Fibroblast of the aortic adventitia (primary cell): ENCODE measurements at regions not wholly inside any gene's neighbourhood (a gene's known extent, or its start where the extent isn't known, plus 50 kb on each side); places are given as distances from the start of the nearest gene placed in this dataset.

Experiments used
- DNase-seq: peaks from one replicate; pipeline ENCODE4 v3.0.0-alpha.2; 2010; ENCODE audit warnings: low read depth
- H3K4me3 ChIP-seq: 2 replicates; pipeline ENCODE4 v1.5.1; 2011; ENCODE audit warnings: low read depth, mild to moderate bottlenecking, control low read depth, low read length, moderate library complexity
- TF ChIP-seq, protein P1 (sequence below): IDR thresholded peaks from 2 replicates; pipeline ENCODE4 v1.5.1; 2011; ENCODE audit warnings: mild to moderate bottlenecking, low read length, control low read depth, inconsistent platforms; ENCODE audit not compliant: insufficient read depth

DNA sequence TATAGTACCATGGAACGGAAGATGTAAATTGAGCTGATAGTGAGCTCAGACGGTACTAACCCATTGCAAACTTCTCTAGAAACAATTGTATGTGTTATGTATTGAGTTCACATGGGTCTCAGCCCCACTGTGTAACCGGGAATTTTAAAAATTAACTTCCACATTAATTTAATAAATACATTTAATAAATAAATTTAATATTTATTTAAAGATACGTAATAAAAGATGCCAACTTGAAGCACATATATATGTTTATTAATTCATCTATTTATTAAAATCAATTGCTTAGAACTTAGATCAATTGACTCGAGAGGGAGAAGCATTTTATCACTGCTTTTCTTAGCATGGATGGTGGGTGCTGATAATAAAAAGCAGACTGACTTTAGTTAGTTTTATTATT is 170.1 kb upstream of the NPVF start:
- TF ChIP-seq, protein P1, sequence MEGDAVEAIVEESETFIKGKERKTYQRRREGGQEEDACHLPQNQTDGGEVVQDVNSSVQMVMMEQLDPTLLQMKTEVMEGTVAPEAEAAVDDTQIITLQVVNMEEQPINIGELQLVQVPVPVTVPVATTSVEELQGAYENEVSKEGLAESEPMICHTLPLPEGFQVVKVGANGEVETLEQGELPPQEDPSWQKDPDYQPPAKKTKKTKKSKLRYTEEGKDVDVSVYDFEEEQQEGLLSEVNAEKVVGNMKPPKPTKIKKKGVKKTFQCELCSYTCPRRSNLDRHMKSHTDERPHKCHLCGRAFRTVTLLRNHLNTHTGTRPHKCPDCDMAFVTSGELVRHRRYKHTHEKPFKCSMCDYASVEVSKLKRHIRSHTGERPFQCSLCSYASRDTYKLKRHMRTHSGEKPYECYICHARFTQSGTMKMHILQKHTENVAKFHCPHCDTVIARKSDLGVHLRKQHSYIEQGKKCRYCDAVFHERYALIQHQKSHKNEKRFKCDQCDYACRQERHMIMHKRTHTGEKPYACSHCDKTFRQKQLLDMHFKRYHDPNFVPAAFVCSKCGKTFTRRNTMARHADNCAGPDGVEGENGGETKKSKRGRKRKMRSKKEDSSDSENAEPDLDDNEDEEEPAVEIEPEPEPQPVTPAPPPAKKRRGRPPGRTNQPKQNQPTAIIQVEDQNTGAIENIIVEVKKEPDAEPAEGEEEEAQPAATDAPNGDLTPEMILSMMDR = no peak
- DNase-seq = no peak

DNA sequence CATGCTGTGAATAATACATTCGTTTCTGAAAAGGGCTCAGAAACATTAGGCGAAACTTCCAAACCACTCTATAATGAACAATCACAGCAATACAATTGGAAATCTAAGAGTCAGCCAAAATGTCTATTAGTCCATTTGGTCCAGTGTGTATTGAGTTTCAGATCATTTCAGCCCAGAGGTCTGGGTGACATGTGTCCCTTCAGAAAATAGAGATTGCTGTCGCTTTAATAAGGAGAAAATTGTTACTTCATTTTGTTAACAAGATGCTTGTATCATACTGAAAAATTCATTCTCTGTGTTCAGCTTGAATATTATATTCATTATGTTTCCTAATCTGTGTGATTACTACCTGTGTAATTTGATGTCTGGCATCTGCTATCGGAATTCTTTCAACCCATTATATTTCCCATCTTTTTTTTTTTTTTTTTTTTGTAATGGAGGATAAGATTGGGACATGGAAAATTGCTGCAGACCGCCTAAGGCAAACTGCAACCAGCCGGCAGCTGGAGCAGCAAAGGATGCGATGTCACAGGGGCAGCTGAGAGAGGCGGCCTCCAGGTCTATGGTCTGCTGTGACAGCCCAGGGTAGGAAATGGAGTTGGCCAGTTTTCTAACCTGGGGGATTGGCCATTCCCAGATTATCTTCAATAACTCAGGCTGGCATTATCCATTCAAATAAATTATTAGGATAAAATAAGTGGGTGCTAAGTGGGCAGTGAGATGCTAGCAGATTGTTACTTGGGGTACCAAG is 170.9 kb upstream of the NPVF start:
- no peak for DNase-seq
- no peak overlapping the region for H3K4me3 ChIP-seq
- TF ChIP-seq, protein P1 = no peak

More for the DNA sequence above, 170.1 kb upstream of the NPVF start:
- no peak overlapping the region for H3K4me3 ChIP-seq

DNA sequence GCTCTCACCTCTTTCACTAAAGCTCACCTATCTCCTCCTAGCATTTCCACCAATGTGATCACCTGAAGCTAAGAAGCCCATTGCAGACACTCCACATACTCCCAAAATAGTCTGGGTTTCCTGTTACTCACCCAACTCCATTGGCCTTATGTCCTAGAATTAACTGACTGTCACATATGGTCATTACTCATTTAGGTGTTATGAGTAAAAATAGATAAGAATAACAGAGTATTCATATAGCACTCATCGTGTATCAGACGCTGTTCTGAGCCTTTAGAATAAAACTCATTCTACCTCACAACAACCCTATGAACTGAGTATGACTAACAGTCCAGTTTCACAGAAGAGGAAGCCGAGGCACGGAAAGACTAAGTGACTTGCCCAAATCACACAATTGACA is 174.2 kb upstream of the NPVF start:
- DNase-seq = no peak
- TF ChIP-seq, protein P1 = no peak
- no peak overlapping the region for H3K4me3 ChIP-seq

DNA sequence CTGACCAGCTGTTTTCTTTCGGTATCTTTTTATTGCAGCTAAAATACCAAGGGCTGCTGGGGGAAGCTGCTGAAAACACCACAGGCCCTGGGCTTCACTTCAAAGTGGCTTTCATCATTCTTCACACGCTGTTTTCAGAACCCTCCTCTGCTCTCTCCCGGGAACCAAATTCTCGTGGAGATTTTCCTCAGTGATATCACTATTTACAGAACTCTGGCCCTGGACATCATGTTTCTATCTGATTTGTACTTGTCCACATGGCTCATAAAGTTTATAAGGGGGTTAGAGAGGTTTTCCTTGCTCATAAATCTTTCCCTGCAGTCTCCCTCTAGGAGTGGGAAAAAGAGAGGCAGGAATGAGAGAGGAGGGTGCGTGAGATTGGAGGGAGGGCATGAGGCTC is 177.4 kb upstream of the NPVF start:
- TF ChIP-seq, protein P1 = no peak
- no peak for DNase-seq
- H3K4me3 ChIP-seq = no peak overlapping the region

DNA sequence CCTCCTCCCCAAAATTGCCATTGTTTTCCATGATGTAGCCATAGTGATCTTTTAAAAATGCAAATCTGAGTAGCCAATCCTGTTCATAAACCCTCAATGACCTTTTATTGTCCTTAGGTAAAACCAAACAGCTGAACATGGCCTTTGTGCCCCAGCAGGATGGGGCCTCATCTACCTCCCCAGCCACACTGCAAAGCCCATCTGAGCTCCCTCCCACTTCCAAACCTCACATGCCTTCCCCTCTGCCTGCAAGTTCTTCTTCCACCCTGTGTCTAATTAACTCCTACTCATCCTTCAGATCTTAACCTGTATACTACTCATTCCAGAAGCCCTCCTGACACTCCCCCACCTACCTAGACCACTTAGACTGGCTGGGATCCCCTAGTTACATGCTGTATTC is 178.8 kb upstream of the NPVF start:
- no peak overlapping the region for H3K4me3 ChIP-seq
- DNase-seq = no peak

DNA sequence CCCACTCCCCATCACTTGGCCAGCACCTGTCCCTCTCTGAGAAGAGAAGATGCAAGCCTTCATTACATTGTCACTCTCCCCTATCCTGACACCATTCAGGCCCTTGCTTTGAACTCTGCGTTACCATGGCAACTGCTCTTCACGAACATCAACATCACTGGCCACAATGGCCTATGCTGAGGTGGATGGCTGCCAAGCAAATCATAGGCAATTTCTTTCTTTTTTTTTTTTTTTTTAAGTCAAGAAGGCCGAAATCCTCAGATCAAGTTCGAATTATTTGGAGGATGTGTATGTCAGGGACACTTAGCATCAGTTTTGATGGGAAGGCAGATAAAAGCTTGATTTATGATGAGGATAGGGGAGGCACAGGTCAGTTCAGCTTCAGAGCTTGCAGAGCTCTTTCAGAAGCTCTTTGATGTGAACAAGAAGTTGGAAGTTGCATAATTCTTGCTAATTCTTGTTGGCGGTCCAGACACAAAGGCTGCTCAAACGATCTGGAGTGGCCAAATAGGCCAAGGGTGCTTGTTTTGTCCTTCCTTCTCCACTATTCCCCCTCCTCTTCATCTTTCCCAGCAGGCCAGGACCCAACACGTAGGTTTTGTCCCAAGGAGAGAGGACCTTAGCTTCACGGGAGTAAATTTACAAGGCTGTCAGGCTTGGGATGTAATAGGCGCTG is 179.9 kb upstream of the NPVF start:
- no peak for DNase-seq
- TF ChIP-seq, protein P1 = no peak
- H3K4me3 ChIP-seq = no peak overlapping the region

More for the DNA sequence above, 178.8 kb upstream of the NPVF start:
- TF ChIP-seq, protein P1 = no peak
